CMK (cell line): ENCODE measurements at regions not wholly inside any gene's neighbourhood (a gene's known extent, or its start where the extent isn't known, plus 50 kb on each side); places are given as distances from the start of the nearest gene placed in this dataset.

ENCODE experiments used
- DNase-seq: peaks from one replicate; pipeline ENCODE4 v3.0.0-alpha.2; 2010; ENCODE audit warnings: low read depth

DNA sequence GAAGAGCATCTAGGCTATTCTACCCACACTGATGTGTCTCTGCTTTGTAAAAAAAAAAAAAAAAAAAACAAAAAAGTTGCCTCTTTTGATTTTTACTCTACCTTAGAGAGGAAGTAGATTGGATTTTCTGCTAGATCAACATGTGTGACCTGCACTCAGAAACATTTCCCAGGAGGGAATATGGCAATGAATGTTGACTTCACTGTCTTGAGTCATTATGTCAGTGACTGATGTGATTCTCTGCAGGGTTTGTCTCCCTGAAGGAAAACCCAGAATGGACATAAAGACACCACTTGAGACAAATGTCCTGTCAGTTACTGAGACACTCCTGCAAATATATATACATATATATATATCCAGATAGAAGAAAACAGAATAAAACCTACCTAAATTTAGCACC is 370.3 kb downstream of the BMPER start:
- no peak for DNase-seq

DNA sequence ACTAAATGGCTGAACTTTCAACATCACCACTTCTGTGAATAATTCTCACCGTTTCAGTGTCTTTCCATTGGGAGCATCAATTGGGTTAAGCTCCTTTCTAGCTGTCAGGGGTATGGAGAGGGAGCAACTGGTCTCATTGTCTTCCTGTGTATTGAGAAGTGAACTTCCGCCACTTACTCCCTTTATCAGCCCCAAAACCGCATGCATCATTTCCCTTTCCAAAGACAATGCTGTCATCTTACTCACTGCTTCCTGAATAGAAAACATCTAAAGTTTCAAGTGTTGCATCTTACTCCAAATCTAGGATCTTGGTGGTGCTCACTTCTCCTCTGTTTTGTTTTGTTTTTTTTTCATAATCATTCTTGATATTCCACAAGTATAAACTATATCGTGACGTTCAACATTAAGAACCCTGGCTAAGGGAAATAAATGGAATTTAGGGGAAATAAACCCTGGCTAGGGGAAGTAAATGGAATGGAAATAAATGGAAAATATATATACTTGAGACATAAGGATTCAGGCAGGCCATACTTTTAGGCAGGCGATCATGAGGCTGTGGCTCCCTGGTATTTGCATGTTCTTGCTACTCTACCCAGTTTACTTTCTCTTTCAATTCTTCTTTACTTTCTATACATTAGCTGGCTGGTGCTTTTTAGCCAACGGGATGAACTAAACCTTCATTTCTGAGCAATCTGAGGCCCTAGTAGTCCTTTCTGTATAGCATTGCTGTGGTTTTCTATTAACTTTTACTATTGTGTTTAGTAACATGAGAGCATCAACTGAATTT is 371.9 kb downstream of the BMPER start:
- peak; percentile 1 for DNase-seq

DNA sequence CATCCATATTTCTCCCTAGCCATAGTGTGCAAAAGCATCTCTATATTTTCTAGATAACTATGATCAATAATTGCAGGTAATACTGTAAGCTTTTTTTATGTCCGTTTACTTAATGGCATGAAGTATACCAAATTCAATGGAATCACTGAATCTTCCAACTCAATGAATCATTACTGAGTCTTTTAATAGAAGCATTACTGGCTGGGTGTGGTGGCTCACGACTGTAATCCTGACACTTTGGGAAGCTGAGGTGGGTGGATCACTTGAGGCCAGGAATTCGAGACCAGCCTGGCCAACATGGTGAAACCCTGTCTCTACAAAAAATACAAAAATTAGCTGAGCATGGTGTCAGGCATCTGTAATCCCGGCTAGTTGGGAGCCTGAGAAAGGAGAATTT is 372.5 kb downstream of the BMPER start:
- no peak for DNase-seq

DNA sequence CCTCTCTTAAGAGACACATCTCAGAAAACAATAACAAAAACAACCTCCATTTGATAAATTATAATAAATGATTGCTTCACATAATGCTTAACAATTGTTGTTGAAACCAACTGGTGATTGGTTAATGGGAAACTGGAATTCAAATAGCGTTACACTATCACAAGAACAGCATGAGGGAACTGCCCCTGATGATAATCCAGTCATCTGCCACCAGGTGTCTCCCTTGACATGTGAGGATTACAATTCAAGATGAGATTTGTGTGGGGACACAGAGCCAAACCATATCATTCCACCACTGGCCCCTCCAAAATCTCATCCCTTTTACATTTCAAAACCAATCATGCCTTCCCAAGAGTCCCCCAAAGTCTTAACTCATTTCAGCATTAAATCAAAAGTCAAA is 375.9 kb downstream of the BMPER start:
- DNase-seq = peak; percentile 12

DNA sequence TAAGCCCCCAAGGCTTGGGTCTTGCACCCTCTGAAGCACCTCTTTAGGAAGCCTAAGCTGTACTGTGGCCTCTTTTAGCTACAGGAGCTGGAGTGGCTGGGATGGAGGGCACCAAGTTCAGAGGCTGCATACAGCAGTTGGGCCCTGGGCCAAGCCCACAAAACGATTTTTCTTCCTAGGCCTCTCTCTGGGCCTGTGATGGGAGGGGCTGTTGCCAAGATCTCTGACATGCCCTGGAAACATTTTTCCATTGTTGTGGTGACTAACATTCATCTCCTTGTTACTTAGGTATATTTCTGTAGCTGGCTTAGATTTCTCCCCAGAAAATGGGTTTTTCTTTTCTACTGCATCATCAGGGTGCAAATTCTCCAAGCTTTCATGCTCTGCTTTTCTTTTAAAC is 375.7 kb upstream of the NPSR1 start:
- DNase-seq = no peak

DNA sequence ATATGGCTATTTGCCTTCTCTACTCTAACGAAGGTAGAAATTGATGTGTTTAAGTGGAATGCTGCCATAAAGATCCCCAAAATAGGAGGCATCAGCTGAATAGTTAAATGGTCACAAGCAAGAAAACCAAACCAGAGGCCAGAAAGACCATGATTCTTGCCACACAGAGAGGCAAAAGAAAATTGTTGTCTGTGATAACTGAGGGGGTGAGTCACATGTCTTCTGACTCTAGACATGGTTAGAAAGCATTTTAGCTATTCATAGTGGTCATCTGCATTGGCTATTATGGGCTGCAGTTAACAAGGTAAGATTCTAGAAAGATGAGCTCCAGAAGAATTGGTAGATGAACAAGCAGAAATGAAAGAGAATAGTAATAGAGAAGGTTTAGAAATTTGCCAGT is 361.4 kb upstream of the NPSR1 start:
- no peak for DNase-seq

DNA sequence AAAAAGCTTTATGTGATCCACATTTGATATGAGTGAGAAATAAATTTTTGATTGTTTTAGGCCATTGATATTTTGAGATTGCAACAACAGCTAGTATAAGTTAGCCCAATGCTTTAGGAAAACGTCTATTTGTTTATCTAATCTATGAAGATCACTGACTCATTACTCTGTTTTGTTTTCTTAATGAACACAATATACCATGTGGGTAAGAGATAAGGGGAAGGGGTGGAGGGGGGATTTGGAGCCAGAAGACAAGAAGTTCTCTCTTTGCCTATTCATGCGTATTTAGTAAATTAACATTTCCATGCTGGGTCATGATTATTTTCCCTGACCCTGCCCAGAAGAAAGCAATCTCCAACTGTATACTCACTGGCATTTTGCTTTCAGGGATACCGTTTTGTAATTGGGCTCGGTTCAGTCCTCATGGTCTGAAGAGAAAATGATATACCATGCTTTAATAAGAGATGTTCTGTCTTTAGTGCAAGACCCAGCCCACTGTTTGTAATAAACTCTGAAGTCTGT is 359.5 kb upstream of the NPSR1 start:
- DNase-seq = no peak

DNA sequence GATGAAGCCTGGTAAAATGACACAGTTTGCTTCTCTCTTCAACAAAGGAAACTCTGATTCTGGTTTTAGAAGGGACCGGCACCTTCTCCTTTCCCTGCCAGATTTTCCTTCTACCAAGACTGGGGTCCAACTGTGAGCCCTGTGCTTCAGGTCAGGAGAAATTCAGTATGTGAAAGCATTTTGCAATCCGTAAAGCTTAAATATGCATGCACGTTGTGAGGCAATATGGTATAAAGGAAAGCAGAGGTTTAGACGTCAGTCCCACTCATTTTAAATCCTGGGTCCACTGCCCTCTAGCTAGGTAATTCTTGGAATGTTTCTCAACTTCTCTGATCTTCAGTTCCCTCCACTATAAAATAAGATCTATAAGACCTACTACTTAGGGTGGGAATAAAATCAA is 359.0 kb upstream of the NPSR1 start:
- DNase-seq = no peak

DNA sequence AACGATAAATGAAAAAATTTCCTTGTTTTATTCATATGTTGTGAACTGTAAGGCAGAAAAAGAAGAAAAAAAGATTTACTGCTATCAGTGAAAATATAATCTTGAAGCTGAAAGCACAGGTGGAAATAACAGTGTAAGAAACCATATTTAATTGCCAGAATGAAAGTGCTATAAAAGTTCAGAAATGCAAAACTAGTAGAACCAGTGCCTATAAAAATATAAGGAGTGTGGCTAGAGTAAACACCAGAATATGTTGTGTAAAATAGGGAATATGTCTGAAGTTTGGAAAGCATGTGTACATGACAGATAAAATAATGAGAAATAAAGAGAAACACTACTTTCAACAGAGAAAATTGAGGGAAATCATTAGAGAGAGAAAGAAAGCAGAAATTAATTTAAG is 350.5 kb upstream of the NPSR1 start:
- DNase-seq = no peak

DNA sequence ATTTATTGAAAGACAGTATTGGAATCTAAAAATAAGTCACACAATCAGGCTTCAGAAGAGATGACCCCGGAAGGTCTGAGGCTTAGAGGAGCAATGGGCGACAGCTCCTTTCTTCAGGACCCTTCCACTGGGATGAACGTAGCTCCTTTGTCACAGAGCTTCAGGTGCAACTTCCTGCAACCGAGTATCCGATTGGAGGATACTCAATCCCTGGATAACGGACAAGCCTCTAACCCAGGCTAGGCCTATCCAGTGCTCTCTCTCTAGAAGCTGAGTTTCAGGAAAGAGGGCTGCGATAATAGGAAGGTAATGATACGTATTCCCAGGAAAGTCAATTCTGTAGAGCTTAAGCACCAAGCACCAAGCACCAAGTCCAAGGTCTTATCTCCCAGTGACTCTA is 349.4 kb upstream of the NPSR1 start:
- DNase-seq = no peak

DNA sequence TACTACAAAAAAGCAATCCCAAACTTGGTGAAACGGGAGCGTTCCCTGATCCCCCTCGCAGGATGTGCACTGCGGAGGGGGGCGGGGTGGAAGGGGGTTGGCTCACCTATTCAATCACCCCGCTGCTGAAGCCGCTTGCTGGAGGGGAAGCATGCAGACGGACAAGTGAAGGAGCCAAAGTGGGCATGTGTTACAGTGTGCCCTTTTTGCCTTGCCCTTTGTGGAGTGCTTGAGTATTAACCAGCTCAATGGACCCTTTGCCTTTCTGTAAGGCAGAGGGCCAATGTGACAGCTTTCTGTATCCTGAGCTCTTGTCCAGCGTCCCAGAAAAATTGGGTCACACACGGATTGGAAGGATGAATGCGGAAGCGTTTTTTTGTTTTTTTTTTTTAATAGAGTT is 348.9 kb upstream of the NPSR1 start:
- DNase-seq = no peak

DNA sequence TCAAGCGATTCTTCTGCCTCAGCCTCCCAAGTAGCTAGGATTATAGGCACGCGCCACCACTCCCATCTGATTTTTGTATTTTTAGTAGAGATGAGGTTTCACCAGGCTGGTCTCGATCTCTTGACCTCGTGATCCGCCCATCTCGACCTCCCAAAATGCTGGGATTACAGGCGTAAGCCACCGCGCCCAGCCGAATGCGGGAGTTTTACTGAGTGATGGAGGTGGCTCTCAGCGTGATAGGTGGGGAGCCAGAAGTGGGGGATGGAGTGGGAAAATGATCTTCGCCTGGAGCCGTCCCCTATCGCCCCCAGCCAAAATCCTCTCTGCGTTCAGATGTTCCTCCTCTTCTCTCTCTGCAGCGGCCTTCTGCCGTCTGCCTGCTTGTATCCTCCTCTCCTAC is 348.4 kb upstream of the NPSR1 start:
- no peak for DNase-seq

DNA sequence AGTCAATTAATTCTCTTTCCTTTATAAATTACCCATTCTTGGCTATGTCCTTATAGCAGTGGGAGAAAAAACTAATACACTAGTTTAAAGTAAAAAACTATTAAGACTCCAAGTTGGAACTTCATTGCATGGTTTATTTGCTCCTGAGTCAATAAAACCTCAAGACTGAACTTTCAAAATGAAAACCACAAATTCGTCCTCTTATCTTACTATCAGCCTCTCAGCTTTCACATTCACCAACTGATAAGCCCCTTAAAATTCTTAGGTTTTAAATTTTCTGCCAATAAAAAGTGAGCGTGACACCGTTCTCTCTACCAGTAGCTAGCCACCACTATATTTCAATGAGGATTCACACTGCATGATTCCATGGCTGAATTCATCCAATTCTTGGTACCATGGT is 346.4 kb upstream of the NPSR1 start:
- DNase-seq = no peak

DNA sequence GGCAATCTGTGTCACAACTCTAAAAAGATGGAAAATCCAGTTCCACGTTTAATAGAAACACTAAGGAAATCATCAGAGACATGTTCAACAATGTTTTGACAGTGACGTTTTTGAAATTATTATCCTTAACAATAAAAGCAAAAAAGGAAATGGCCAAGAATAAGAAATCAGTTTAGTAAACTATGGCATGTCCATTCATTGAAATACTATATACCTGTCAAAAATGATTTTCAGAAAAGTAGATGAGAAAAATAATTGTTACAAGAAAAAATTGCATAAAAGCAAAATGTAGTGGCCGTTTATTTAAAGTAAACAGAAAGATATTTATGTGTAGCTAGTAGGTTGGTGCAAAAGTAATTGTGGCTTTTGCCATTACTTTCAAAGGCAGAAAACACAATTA is 345.4 kb upstream of the NPSR1 start:
- no peak for DNase-seq

DNA sequence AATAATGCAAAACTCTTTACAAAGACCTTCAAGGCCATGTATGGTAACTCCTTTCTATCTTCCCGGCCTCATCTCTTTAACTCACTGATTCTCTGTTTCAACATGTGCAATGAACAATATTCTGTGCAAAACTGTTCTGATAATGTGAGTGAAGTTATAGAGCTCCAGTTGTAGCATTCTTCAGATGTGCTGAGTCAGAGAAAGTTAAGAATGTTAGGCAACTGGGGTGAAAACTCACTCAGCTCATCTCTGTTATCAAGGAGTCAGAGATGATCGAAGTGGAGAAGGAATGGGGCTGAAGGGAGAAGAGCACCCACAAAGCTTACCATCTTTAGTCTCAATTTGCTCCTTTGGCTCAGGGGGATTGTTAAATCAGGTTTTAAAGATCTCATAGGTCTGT is 344.7 kb upstream of the NPSR1 start:
- no peak for DNase-seq

DNA sequence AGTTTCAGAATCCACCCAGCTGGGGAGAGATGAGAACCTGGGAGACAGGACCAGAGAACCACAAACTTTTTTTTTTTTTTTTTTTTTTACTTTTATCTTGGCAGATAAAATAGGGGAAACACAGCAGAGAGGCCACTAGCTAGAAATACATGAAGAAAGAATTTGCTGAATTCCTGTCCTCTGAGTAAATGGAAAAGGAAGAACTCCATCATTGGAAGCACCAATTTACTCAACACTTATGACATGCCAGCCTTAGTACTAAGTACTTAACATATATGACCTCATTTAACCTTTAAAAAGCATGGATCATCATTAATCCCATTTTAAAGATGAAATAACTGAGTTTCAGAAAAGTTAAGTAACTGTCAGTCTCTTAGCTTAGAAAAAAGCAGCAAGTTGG is 343.0 kb upstream of the NPSR1 start:
- no peak for DNase-seq

DNA sequence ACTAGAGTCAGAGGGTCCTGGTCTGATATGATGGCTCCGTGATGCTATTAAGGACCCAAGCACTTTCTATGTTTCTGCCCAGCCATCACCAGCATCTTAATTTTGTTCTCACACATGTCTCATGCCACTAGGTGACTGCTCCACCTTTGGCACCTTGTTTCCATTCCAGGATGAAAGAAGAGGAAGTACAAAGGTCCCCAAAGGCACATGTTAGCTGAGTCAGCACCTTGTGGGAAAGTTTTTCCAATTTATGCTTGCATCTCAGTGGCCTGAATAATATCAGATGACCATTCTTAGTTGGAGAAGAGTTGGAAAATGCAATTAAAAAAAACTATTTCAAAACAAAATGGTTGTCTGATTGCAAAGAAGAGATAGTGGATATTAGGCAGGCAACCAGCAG is 341.0 kb upstream of the NPSR1 start:
- DNase-seq = no peak

DNA sequence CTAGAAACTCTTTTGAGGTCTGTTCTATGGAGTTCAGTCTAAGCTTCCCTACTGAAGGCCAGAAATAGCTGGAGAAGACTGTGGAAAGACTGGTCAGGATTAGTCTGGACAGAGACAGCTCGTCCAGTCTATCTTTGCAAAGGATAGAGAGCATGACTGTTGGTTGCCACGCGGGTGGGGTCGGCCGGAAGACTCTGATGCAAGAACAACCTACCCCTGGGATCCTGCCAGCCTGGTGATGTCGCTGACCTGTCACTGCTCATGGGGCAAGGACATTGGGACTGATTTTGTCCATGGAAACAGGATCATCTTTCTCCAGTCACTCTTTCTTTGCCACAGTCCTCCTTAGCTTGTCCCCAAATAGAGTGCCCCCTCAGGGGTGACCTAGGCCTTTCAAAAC is 337.6 kb upstream of the NPSR1 start:
- no peak for DNase-seq

DNA sequence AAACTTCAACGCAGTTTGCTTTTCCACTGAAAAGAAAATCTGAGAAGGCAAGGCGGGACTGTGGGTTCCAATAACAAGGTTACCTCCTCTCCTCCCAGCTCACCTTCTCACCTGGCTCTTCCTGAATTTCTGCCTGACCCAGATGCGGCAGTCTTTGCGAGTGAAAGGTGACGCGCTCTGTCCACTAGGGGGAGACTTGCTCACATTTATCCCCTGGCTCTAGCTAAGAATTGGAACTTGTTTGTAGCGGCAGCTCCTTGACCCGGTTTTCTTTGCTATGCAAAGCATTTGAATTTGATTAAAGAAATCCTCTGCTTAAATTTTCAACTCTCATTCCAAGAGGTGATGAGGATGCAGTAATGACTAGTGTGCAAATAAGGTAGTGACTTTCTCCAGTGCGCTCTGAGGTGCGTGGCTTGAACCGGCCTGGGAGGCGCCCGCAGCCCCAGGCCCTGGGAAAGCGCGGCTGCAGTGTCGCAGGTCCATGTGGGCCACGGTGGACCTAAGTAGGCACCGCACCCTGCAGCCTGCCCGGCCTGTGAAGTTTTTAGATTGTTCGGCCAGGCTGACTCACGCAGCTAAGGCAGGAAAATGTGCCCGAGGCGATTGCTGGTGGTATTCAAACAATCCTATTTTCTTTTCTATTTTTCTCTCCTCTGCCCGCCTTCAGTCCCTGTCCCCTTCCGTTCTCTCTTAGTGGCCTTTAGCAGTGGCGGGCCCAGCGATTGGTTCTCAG is 336.9 kb upstream of the NPSR1 start:
- DNase-seq = peak; percentile 11

DNA sequence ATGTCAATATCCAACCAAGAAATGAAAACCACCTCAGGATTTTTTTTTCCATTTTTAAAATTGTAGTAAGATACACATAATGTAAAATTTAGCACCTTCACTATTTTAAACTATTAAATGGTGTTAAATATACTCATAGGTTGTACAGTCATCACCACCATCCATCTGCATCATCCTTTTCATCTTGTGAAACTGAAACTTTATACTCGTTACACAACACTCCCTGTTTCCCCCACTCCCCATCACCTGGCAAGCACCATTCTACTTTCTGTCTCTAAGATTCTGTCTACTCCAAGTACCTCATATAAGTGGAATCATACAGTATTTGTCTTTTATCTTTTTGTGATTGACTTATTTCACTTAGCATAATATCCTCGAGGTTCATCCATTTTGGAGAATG is 335.2 kb upstream of the NPSR1 start:
- no peak for DNase-seq

DNA sequence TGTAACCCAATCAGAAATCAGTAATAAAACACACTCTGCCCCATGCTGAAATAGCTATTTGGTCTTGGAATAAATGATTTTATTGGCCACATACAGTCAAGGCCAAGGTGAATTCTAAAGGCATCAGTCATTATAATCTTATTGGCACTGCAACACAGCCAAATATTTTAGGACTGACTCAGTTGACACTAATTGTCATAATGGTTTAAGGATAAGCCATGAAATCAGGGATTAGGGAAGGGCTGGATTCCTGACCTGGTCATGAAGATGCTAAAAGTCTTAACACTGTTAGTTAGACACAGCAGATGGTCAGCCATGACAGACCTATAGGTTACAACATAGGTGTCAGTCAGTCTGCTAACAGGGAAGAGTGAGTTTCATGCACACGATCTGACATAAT is 330.3 kb upstream of the NPSR1 start:
- DNase-seq = no peak

DNA sequence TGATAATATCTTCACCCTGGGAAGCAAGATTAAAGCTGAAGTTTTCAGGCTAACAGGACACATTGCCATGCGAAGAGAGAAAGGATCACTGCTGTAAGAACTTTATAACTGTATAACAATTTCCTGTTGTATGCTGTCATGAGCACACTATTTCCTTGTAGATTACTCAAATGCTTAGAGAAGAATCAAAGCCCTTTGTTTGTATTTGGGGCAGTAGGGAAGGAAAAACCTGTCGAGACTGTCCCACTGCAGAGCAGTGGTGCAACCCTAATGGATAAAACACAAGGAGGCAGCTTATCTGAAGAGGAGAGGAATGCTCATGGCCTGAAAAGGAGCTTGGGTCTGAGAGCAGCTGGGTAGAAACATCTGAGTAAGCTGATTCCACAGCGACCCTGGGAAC is 327.7 kb upstream of the NPSR1 start:
- no peak for DNase-seq

DNA sequence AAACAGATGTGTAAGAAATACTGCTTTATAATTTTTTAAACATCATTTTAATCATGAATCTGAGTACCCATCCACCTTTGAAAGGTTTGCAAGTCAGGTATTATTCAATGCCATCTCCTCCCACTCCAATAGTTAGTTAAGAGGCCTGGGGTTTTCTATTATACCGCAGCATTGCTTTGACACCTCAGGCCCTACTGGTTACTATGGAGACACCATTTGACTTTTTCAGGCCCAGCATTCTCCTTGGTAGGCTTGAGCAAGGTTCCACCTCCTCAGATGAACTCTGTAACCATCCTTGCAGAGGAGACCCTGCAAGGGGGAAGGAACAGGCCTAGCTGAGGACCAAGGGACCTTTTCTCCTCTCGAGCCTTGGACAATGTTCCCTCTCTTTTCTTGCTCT is 326.9 kb upstream of the NPSR1 start:
- no peak for DNase-seq

DNA sequence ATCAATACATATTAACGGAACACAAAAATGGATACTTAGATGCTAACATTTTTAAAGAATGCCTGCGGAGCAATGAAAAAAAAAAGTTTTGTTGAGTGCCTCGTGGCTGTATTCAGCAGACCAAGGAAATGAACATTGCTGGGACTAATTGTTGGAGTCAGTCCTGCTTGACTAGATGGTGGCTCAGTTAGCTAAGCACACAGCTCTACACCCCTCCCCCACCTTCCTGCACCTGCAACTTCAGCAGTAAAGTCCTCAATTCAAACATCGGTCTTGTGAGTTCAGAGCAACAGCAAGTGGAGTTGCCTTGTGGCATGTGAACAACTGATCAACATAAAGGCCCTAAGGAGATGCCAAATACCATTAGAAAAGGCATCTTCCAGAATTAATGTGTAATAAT is 326.0 kb upstream of the NPSR1 start:
- DNase-seq = no peak
